ENCODE measurements at regions not wholly inside any gene's neighbourhood (a gene's known extent, or its start where the extent isn't known, plus 50 kb on each side); places are given as distances from the start of the nearest gene placed in this dataset.

DNA sequence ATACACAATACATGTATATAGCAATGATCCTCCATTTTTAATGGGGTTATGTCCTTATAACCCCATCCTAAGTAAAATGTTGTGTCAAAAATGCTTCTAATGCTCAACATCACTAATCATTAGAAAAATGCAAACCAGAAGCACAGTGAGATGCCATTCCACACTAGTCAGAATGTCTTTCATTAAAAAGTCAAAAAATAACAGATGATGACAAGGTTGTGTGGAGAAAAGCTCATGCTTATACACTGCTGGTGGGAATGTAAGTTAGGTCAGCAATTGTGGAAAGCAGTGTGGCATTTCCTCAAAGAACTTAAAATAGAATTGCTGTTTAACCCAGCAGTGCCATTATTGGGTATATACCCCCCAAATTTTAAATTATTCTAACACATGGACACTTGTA lies 654.9 kb upstream of the CNTNAP5 start:
- Histone ChIP-seq H3K9me3 (replicated peaks) (peaks cover 4% of the 10 kb centered on the region), H3K36me3 (no peaks in the 10 kb centered on the region), H3K27ac (replicated peaks) (no peak overlapping the region), H3K4me3 (no peak overlapping the region), H3K4me1 (no peaks in the 10 kb centered on the region), H3K27me3 (ENCODE audit: low read depth) (no peaks in the 10 kb centered on the region)
- TF ChIP-seq, protein P1, sequence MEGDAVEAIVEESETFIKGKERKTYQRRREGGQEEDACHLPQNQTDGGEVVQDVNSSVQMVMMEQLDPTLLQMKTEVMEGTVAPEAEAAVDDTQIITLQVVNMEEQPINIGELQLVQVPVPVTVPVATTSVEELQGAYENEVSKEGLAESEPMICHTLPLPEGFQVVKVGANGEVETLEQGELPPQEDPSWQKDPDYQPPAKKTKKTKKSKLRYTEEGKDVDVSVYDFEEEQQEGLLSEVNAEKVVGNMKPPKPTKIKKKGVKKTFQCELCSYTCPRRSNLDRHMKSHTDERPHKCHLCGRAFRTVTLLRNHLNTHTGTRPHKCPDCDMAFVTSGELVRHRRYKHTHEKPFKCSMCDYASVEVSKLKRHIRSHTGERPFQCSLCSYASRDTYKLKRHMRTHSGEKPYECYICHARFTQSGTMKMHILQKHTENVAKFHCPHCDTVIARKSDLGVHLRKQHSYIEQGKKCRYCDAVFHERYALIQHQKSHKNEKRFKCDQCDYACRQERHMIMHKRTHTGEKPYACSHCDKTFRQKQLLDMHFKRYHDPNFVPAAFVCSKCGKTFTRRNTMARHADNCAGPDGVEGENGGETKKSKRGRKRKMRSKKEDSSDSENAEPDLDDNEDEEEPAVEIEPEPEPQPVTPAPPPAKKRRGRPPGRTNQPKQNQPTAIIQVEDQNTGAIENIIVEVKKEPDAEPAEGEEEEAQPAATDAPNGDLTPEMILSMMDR (IDR thresholded peaks at IDR 0.05; ENCODE audit: borderline replicate concordance): no peak
- DNase-seq: no peak
- intact Hi-C loops (cut with micrococcal nuclease): no loop called here

- intact Hi-C loops (cut with micrococcal nuclease): no loop called here
- TF ChIP-seq, protein P1 (IDR thresholded peaks at IDR 0.05; ENCODE audit: borderline replicate concordance): no peak
Observed at GRCh38 chr2:123371535-123371934, 653.6 kb upstream of the CNTNAP5 start.

DNA sequence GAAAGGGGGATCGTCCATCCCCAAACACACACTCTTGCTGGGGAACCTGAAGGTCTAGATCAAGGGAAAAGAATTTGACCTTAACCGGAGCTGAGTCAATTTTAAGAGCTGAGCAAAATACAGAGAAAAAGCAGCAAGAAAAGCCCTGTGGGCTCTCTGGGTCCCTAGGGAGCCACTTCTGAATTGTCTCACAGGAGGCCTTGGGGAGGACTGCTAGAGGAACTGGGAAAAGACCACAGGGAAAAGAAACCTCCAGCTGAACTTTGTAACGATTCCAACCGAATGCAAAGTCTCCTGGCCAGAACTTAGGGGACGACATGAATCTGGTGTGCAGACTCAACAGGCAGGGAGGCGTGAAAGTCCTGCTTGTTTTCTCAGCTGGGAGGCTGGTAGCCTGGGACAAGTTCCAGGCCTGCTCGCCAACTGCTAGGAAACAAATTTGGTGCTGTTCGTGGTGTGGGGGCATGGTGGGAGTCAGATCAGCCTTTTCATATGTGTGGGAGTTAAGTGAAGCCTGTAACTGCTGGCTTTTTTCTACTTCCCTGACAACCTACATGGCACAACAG lies 644.6 kb upstream of the CNTNAP5 start:
- Histone ChIP-seq H3K4me1 (no peaks in the 10 kb centered on the region), H3K4me3 (no peak overlapping the region), H3K36me3 (no peaks in the 10 kb centered on the region), H3K9me3 (replicated peaks) (peaks cover 30% of the 10 kb centered on the region), H3K27ac (replicated peaks) (no peak overlapping the region), H3K27me3 (ENCODE audit: low read depth) (no peaks in the 10 kb centered on the region)
- no peak for DNase-seq
- intact Hi-C loops (cut with micrococcal nuclease): no loop called here
- TF ChIP-seq, protein P1 (IDR thresholded peaks at IDR 0.05; ENCODE audit: borderline replicate concordance): no peak

More at GRCh38 chr2:123371535-123371934, 653.6 kb upstream of the CNTNAP5 start:
- Histone ChIP-seq H3K4me1 (no peaks in the 10 kb centered on the region), H3K4me3 (no peak overlapping the region), H3K27me3 (ENCODE audit: low read depth) (no peaks in the 10 kb centered on the region), H3K27ac (replicated peaks) (no peak overlapping the region), H3K9me3 (replicated peaks) (peaks cover 10% of the 10 kb centered on the region), H3K36me3 (no peaks in the 10 kb centered on the region)
- no peak for DNase-seq

DNA sequence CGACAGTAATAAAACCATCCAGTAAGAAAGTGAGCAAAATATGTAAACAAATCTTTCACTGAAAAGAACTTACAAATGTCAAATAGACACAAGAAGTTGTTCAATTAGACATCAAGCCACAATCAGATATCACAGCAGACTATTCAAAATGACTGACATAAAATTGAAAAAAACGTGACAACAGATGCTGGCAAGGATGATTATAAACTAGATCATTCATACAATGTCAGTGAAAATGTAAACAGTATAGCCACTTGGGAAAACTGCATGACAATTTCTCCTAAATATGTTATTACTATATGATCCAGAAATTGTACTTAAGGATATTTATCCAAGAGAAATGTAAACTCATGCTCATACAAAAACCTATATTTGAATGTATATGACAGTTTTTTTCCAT lies 609.4 kb upstream of the CNTNAP5 start:
- Histone ChIP-seq H3K9me3 (replicated peaks) (peaks cover 8% of the 10 kb centered on the region), H3K36me3 (no peaks in the 10 kb centered on the region), H3K27me3 (ENCODE audit: low read depth) (no peaks in the 10 kb centered on the region), H3K4me1 (no peaks in the 10 kb centered on the region), H3K27ac (replicated peaks) (no peak overlapping the region), H3K4me3 (no peak overlapping the region)
- intact Hi-C loops (cut with micrococcal nuclease): no loop called here
- DNase-seq: no peak
- TF ChIP-seq, protein P1 (IDR thresholded peaks at IDR 0.05; ENCODE audit: borderline replicate concordance): no peak

- peaks cover 11% of the 10 kb centered on the region for H3K9me3 ChIP-seq (replicated peaks)
- H3K4me1 ChIP-seq: no peaks in the 10 kb centered on the region
- TF ChIP-seq, protein P1 (IDR thresholded peaks at IDR 0.05; ENCODE audit: borderline replicate concordance): no peak
- no peaks in the 10 kb centered on the region for H3K27me3 ChIP-seq (ENCODE audit: low read depth)
- no peak overlapping the region for H3K27ac ChIP-seq (replicated peaks)
- H3K4me3 ChIP-seq: no peak overlapping the region
- no peaks in the 10 kb centered on the region for H3K36me3 ChIP-seq
- intact Hi-C loops (cut with micrococcal nuclease): no loop called here
- DNase-seq: no peak
Observed at GRCh38 chr2:123419976-123420375, 605.1 kb upstream of the CNTNAP5 start.
